Putamen (tissue), 1 donor: ENCODE measurements at regions not wholly inside any gene's neighbourhood (a gene's known extent, or its start where the extent isn't known, plus 50 kb on each side); places are given as distances from the start of the nearest gene placed in this dataset.
A peak's percentile ranks its signal among the peaks of the same experiment; 100 is the strongest.

ENCODE experiments used
- DNase-seq: peaks from one replicate; pipeline ENCODE4 v3.0.0-alpha.2; 2016; ENCODE audit warnings: low spot score

GRCh38 chr13:61029064-61029463 lies 386.6 kb downstream of the PCDH20 start:
- DNase-seq = no peak

- peak; percentile 45 for DNase-seq
Measured at GRCh38 chr13:61024046-61024445, 391.6 kb downstream of the PCDH20 start.

GRCh38 chr13:61021838-61022237 lies 393.8 kb downstream of the PCDH20 start:
- DNase-seq = no peak

- no peak for DNase-seq
Measured at GRCh38 chr13:61013796-61014195, 401.9 kb downstream of the PCDH20 start.

- DNase-seq = no peak
Measured at GRCh38 chr13:61010358-61010757, 405.3 kb downstream of the PCDH20 start.

GRCh38 chr13:61002686-61003085 lies 413.0 kb downstream of the PCDH20 start:
- no peak for DNase-seq

- DNase-seq = no peak
Measured at GRCh38 chr13:60990032-60990733, 425.5 kb downstream of the PCDH20 start.

- DNase-seq = no peak
Measured at GRCh38 chr13:60986301-60986700, 429.3 kb downstream of the PCDH20 start.

- DNase-seq = no peak
Measured at GRCh38 chr13:60981407-60981806, 434.2 kb downstream of the PCDH20 start.

- DNase-seq = no peak
Measured at GRCh38 chr13:60976367-60976766, 439.3 kb downstream of the PCDH20 start.

GRCh38 chr13:60974296-60974695 lies 441.4 kb downstream of the PCDH20 start:
- DNase-seq = no peak

- no peak for DNase-seq
Measured at GRCh38 chr13:60973529-60973928, 442.1 kb downstream of the PCDH20 start.

- DNase-seq = no peak
Measured at GRCh38 chr13:60970736-60971135, 444.9 kb downstream of the PCDH20 start.

GRCh38 chr13:60969656-60970055 lies 446.0 kb downstream of the PCDH20 start:
- no peak for DNase-seq

GRCh38 chr13:60959427-60959826 lies 456.2 kb downstream of the PCDH20 start:
- DNase-seq = no peak

GRCh38 chr13:60957816-60958215 lies 457.8 kb downstream of the PCDH20 start:
- DNase-seq = no peak

GRCh38 chr13:60945396-60945795 lies 470.3 kb downstream of the PCDH20 start:
- DNase-seq = no peak

- no peak for DNase-seq
Measured at GRCh38 chr13:60944863-60945262, 470.8 kb downstream of the PCDH20 start.

GRCh38 chr13:60944016-60944415 lies 471.6 kb downstream of the PCDH20 start:
- DNase-seq = no peak

GRCh38 chr13:60936281-60936680 lies 479.4 kb downstream of the PCDH20 start:
- no peak for DNase-seq

GRCh38 chr13:60933638-60934037 lies 482.0 kb downstream of the PCDH20 start:
- no peak for DNase-seq

- no peak for DNase-seq
Measured at GRCh38 chr13:60931858-60932546, 483.6 kb downstream of the PCDH20 start.

- no peak for DNase-seq
Measured at GRCh38 chr13:60925686-60926085, 490.0 kb downstream of the PCDH20 start.

- DNase-seq = no peak
Measured at GRCh38 chr13:60924856-60925255, 490.8 kb downstream of the PCDH20 start.
